ENCODE measurements at regions not wholly inside any gene's neighbourhood (a gene's known extent, or its start where the extent isn't known, plus 50 kb on each side); places are given as distances from the start of the nearest gene placed in this dataset.

GRCh38 chr5:8102714-8103113 lies 233.8 kb downstream of the MTRR start (continued):
- TF ChIP-seq CHD7 (IDR thresholded peaks at IDR 0.05; ENCODE audit: insufficient replicate concordance, low read length), result no peak

Data from H1 (cell line).